ENCODE measurements at regions not wholly inside any gene's neighbourhood (a gene's known extent, or its start where the extent isn't known, plus 50 kb on each side); places are given as distances from the start of the nearest gene placed in this dataset.
"Not testable (repeated sequence)": the region's sequence is repeated elsewhere in the genome, so short reads cannot be mapped to it uniquely, and the experiment has no call there.

- no peak for DNase-seq
- Histone ChIP-seq H3K4me1 (ENCODE audit: control insufficient read depth in 2 of 2, insufficient read depth in 2 of 2, low read length in 2 of 2) (no peaks in the 10 kb centered on the region), H3K36me3 (ENCODE audit: control insufficient read depth in 2 of 3, insufficient read depth in 3 of 3, low read length in 3 of 3) (no peaks in the 10 kb centered on the region), H3K4me3 (ENCODE audit: low read length) (no peak overlapping the region), H3K9me3 (ENCODE audit: control insufficient read depth in 2 of 3, low read length in 3 of 3) (no peaks in the 10 kb centered on the region), H3K27me3 (ENCODE audit: control insufficient read depth in 2 of 2, insufficient read depth in 2 of 2, low read length in 2 of 2) (no peaks in the 10 kb centered on the region), H3K27ac (ENCODE audit: low read depth, low read length) (no peak overlapping the region)
- no peaks in the 10 kb centered on the region for H3K27me3 Mint-ChIP-seq
- ChIA-PET CTCF (no interaction called here), POLR2A (no interaction called here)
- intact Hi-C loops (cut with micrococcal nuclease): no loop called here
- no peaks in the 10 kb centered on the region for H3K4me1 Mint-ChIP-seq
- H3K36me3 Mint-ChIP-seq: no peaks in the 10 kb centered on the region
- peaks cover 0 to 15% (median 4%) of the 10 kb centered on the region in 11 donors for H3K9me3 Mint-ChIP-seq
- H3K27ac Mint-ChIP-seq: no peak overlapping the region
- ATAC-seq: no peak
- no peak overlapping the region for H3K4me3 Mint-ChIP-seq
Observed at GRCh38 chr7:8831376-8831775, 398.0 kb downstream of the NXPH1 start.

GRCh38 chr7:8833355-8833754 is 399.9 kb downstream of the NXPH1 start:
- no peaks in the 10 kb centered on the region for H3K4me1 Mint-ChIP-seq
- CTCF ChIA-PET: no interaction called here
- intact Hi-C loops (cut with micrococcal nuclease): no loop called here

GRCh38 chr7:8841171-8841570 is 407.8 kb downstream of the NXPH1 start:
- H3K27ac ChIP-seq (ENCODE audit: low read depth, low read length): no peak overlapping the region
- no peaks in the 10 kb centered on the region for H3K36me3 ChIP-seq (ENCODE audit: control insufficient read depth in 2 of 3, insufficient read depth in 3 of 3, low read length in 3 of 3)
- H3K36me3 Mint-ChIP-seq: no peaks in the 10 kb centered on the region
- H3K27me3 ChIP-seq (ENCODE audit: control insufficient read depth in 2 of 2, insufficient read depth in 2 of 2, low read length in 2 of 2): no peaks in the 10 kb centered on the region
- H3K4me1 Mint-ChIP-seq: no peaks in the 10 kb centered on the region
- ChIA-PET CTCF (no interaction called here), POLR2A (no interaction called here)
- H3K9me3 Mint-ChIP-seq: peaks cover 0 to 5% (median 1%) of the 10 kb centered on the region in 11 donors
- ATAC-seq: no peak
- no peaks in the 10 kb centered on the region for H3K4me1 ChIP-seq (ENCODE audit: control insufficient read depth in 2 of 2, insufficient read depth in 2 of 2, low read length in 2 of 2)
- no peak for DNase-seq
- intact Hi-C loops (cut with micrococcal nuclease): no loop called here
- no peak overlapping the region for H3K27ac Mint-ChIP-seq
- H3K9me3 ChIP-seq (ENCODE audit: control insufficient read depth in 2 of 3, low read length in 3 of 3): no peaks in the 10 kb centered on the region
- H3K4me3 ChIP-seq (ENCODE audit: low read length): no peak overlapping the region
- H3K4me3 Mint-ChIP-seq: no peak overlapping the region
- no peaks in the 10 kb centered on the region for H3K27me3 Mint-ChIP-seq

More at GRCh38 chr7:8833355-8833754, 399.9 kb downstream of the NXPH1 start:
- H3K36me3 Mint-ChIP-seq: no peaks in the 10 kb centered on the region
- H3K27me3 ChIP-seq (ENCODE audit: control insufficient read depth in 2 of 2, insufficient read depth in 2 of 2, low read length in 2 of 2): no peaks in the 10 kb centered on the region
- no peaks in the 10 kb centered on the region for H3K4me1 ChIP-seq (ENCODE audit: control insufficient read depth in 2 of 2, insufficient read depth in 2 of 2, low read length in 2 of 2)
- ATAC-seq (no peak), DNase-seq (no peak)
- no peak overlapping the region for H3K27ac ChIP-seq (ENCODE audit: low read depth, low read length)
- H3K9me3 Mint-ChIP-seq: peaks cover 0 to 14% (median 3%) of the 10 kb centered on the region in 11 donors
- H3K4me3 ChIP-seq (ENCODE audit: low read length): no peak overlapping the region
- no peak overlapping the region for H3K4me3 Mint-ChIP-seq
- H3K36me3 ChIP-seq (ENCODE audit: control insufficient read depth in 2 of 3, insufficient read depth in 3 of 3, low read length in 3 of 3): no peaks in the 10 kb centered on the region
- POLR2A ChIA-PET: no interaction called here
- no peaks in the 10 kb centered on the region for H3K27me3 Mint-ChIP-seq
- H3K9me3 ChIP-seq (ENCODE audit: control insufficient read depth in 2 of 3, low read length in 3 of 3): no peaks in the 10 kb centered on the region
- H3K27ac Mint-ChIP-seq: no peak overlapping the region

- intact Hi-C loops (cut with micrococcal nuclease): no loop called here
- Mint-ChIP-seq H3K4me3 (no peak overlapping the region), H3K27ac (no peak overlapping the region), H3K4me1 (no peaks in the 10 kb centered on the region), H3K9me3 (peaks cover 0 to 16% (median 4%) of the 10 kb centered on the region in 11 donors), H3K36me3 (no peaks in the 10 kb centered on the region), H3K27me3 (no peaks in the 10 kb centered on the region)
- no peak overlapping the region for H3K27ac ChIP-seq (ENCODE audit: low read depth, low read length)
- ATAC-seq: no peak
- CTCF ChIA-PET: no interaction called here
- no peak overlapping the region for H3K4me3 ChIP-seq (ENCODE audit: low read length)
- DNase-seq: no peak
- H3K27me3 ChIP-seq (ENCODE audit: control insufficient read depth in 2 of 2, insufficient read depth in 2 of 2, low read length in 2 of 2): no peaks in the 10 kb centered on the region
- POLR2A ChIA-PET: no interaction called here
- H3K36me3 ChIP-seq (ENCODE audit: control insufficient read depth in 2 of 3, insufficient read depth in 3 of 3, low read length in 3 of 3): no peaks in the 10 kb centered on the region
- H3K4me1 ChIP-seq (ENCODE audit: control insufficient read depth in 2 of 2, insufficient read depth in 2 of 2, low read length in 2 of 2): no peaks in the 10 kb centered on the region
- no peaks in the 10 kb centered on the region for H3K9me3 ChIP-seq (ENCODE audit: control insufficient read depth in 2 of 3, low read length in 3 of 3)
Observed at GRCh38 chr7:8871716-8872115, 438.3 kb downstream of the NXPH1 start.

GRCh38 chr7:8881916-8882315 is 448.5 kb downstream of the NXPH1 start:
- Mint-ChIP-seq H3K27ac (no peak overlapping the region), H3K9me3 (peaks cover 0 to 13% (median 10%) of the 10 kb centered on the region in 11 donors), H3K36me3 (no peaks in the 10 kb centered on the region), H3K27me3 (no peaks in the 10 kb centered on the region), H3K4me1 (no peaks in the 10 kb centered on the region), H3K4me3 (no peak overlapping the region)
- no peak overlapping the region for H3K4me3 ChIP-seq (ENCODE audit: low read length)
- no peaks in the 10 kb centered on the region for H3K36me3 ChIP-seq (ENCODE audit: control insufficient read depth in 2 of 3, insufficient read depth in 3 of 3, low read length in 3 of 3)
- H3K4me1 ChIP-seq (ENCODE audit: control insufficient read depth in 2 of 2, insufficient read depth in 2 of 2, low read length in 2 of 2): no peaks in the 10 kb centered on the region
- no peaks in the 10 kb centered on the region for H3K9me3 ChIP-seq (ENCODE audit: control insufficient read depth in 2 of 3, low read length in 3 of 3)
- H3K27me3 ChIP-seq (ENCODE audit: control insufficient read depth in 2 of 2, insufficient read depth in 2 of 2, low read length in 2 of 2): no peaks in the 10 kb centered on the region
- intact Hi-C loops (cut with micrococcal nuclease): no loop called here
- no peak for ATAC-seq
- DNase-seq: no peak
- ChIA-PET POLR2A (no interaction called here), CTCF (no interaction called here)
- no peak overlapping the region for H3K27ac ChIP-seq (ENCODE audit: low read depth, low read length)

GRCh38 chr7:8885480-8886000 is 452.1 kb downstream of the NXPH1 start:
- Histone ChIP-seq H3K27ac (ENCODE audit: low read depth, low read length) (no peak overlapping the region), H3K4me1 (ENCODE audit: control insufficient read depth in 2 of 2, insufficient read depth in 2 of 2, low read length in 2 of 2) (no peaks in the 10 kb centered on the region), H3K27me3 (ENCODE audit: control insufficient read depth in 2 of 2, insufficient read depth in 2 of 2, low read length in 2 of 2) (no peaks in the 10 kb centered on the region), H3K9me3 (ENCODE audit: control insufficient read depth in 2 of 3, low read length in 3 of 3) (no peaks in the 10 kb centered on the region), H3K36me3 (ENCODE audit: control insufficient read depth in 2 of 3, insufficient read depth in 3 of 3, low read length in 3 of 3) (no peaks in the 10 kb centered on the region), H3K4me3 (ENCODE audit: low read length) (no peak overlapping the region)
- CTCF ChIA-PET: no interaction called here
- no peaks in the 10 kb centered on the region for H3K27me3 Mint-ChIP-seq
- no peak for ATAC-seq
- DNase-seq: no peak
- H3K36me3 Mint-ChIP-seq: no peaks in the 10 kb centered on the region
- POLR2A ChIA-PET: no interaction called here
- no peak overlapping the region for H3K27ac Mint-ChIP-seq
- intact Hi-C loops (cut with micrococcal nuclease): no loop called here
- no peak overlapping the region for H3K4me3 Mint-ChIP-seq
- H3K4me1 Mint-ChIP-seq: no peaks in the 10 kb centered on the region
- H3K9me3 Mint-ChIP-seq: peaks cover 0 to 25% (median 11%) of the 10 kb centered on the region in 11 donors

- H3K9me3 Mint-ChIP-seq: peaks cover 0 to 25% (median 8%) of the 10 kb centered on the region in 11 donors
- ATAC-seq; H3K4me1 Mint-ChIP-seq; POLR2A ChIA-PET; H3K9me3 ChIP-seq (ENCODE audit: control insufficient read depth in 2 of 3, low read length in 3 of 3); H3K4me3 ChIP-seq (ENCODE audit: low read length); H3K27ac ChIP-seq (ENCODE audit: low read depth, low read length); H3K27me3 ChIP-seq (ENCODE audit: control insufficient read depth in 2 of 2, insufficient read depth in 2 of 2, low read length in 2 of 2); CTCF ChIA-PET; intact Hi-C loops (cut with micrococcal nuclease); H3K4me3 Mint-ChIP-seq; H3K36me3 ChIP-seq (ENCODE audit: control insufficient read depth in 2 of 3, insufficient read depth in 3 of 3, low read length in 3 of 3); H3K36me3 Mint-ChIP-seq; H3K27ac Mint-ChIP-seq; H3K27me3 Mint-ChIP-seq; H3K4me1 ChIP-seq (ENCODE audit: control insufficient read depth in 2 of 2, insufficient read depth in 2 of 2, low read length in 2 of 2); DNase-seq: not testable (repeated sequence)
Observed at GRCh38 chr7:8890346-8890745, 456.9 kb downstream of the NXPH1 start.

All from naive thymus-derived CD4-positive, alpha-beta T cell (primary cell).